SU-DHL-6 (cell line): ENCODE measurements at regions not wholly inside any gene's neighbourhood (a gene's known extent, or its start where the extent isn't known, plus 50 kb on each side); places are given as distances from the start of the nearest gene placed in this dataset.

Experiments
- H2AFZ ChIP-seq: fragments of 200-600 bp; sonication (generic); 2 replicates; pipeline ENCODE4 v1.6.1; 2014; ENCODE audit warnings: low read depth, mild to moderate bottlenecking, moderate library complexity, mixed read lengths, antibody characterized with exemption, low read length; ENCODE audit not compliant: severe bottlenecking
- H3F3A ChIP-seq: fragments of 200-600 bp; shearing (Covaris generic); 2 replicates; pipeline ENCODE4 v1.6.0; 2016; ENCODE audit warnings: antibody characterized with exemption, mild to moderate bottlenecking; ENCODE audit not compliant: insufficient read depth
- H3K27ac ChIP-seq: fragments of 200-600 bp; sonication (generic); 2 replicates; pipeline ENCODE4 v1.5.1; 2016; ENCODE audit warnings: low read depth, mild to moderate bottlenecking, low read length, moderate library complexity, mixed read lengths
- H3K27me3 ChIP-seq: fragments of 200-600 bp; sonication (generic), shearing (Covaris generic); 2 replicates; pipeline ENCODE4 v1.6.0; 2014; ENCODE audit warnings: mild to moderate bottlenecking, low read length
- H3K36me3 ChIP-seq: fragments of 200-600 bp; sonication (generic); 2 replicates; pipeline ENCODE4 v1.6.1; 2014; ENCODE audit warnings: mild to moderate bottlenecking, low read length, mixed read lengths
- H3K4me2 ChIP-seq: fragments of 300-600, 200-600 bp; shearing (Covaris generic), sonication (generic); 2 replicates; pipeline ENCODE4 v1.6.0; 2014; ENCODE audit warnings: low read length, low read depth, mild to moderate bottlenecking; ENCODE audit not compliant: poor library complexity, severe bottlenecking
- H3K4me3 ChIP-seq: fragments of 200-600 bp; sonication (generic); 2 replicates; pipeline ENCODE4 v1.5.1; 2014; ENCODE audit warnings: antibody characterized with exemption, low read length, mild to moderate bottlenecking, mixed read lengths; ENCODE audit not compliant: insufficient read depth, poor library complexity, severe bottlenecking
- H3K79me2 ChIP-seq: fragments of 200-600 bp; sonication (generic); 2 replicates; pipeline ENCODE4 v1.6.1; 2014; ENCODE audit warnings: mild to moderate bottlenecking, low read length, moderate library complexity; ENCODE audit not compliant: insufficient read depth
- H3K9ac ChIP-seq: fragments of 200-600 bp; sonication (generic); 2 replicates; pipeline ENCODE4 v1.7.0; 2014; ENCODE audit warnings: mild to moderate bottlenecking, low read length
- H3K9me2 ChIP-seq: fragments of 200-600 bp; sonication (generic); replicated peaks from 2 replicates; pipeline ENCODE4 v1.6.1; 2014; ENCODE audit warnings: low read length; ENCODE audit not compliant: insufficient read depth
- H3K9me3 ChIP-seq: fragments of 200-600 bp; sonication (generic); 2 replicates; pipeline ENCODE4 v1.6.1; 2014; ENCODE audit warnings: low read length, mixed read lengths; ENCODE audit not compliant: insufficient read depth
- H4K20me1 ChIP-seq: fragments of 200-600 bp; sonication (generic); 2 replicates; pipeline ENCODE4 v1.6.1; 2014; ENCODE audit warnings: low read depth, mild to moderate bottlenecking, antibody characterized with exemption, low read length, moderate library complexity, mixed read lengths
- EZH2phosphoT487 ChIP-seq: fragments of 200-600 bp; sonication (generic), shearing (Covaris generic); conservative IDR thresholded peaks from 2 replicates; pipeline ENCODE4 v1.6.1; 2018; ENCODE audit warnings: mild to moderate bottlenecking, antibody characterized with exemption, low read length, moderate library complexity, mixed read lengths
- TF ChIP-seq, protein P1 (sequence below): fragments of 200-600 bp; sonication (generic); IDR thresholded peaks from one replicate; pipeline ENCODE4 v1.5.1; 2017; ENCODE audit warnings: antibody characterized with exemption, mild to moderate bottlenecking, low read length, moderate library complexity; ENCODE audit not compliant: insufficient read depth, poor library complexity, severe bottlenecking

DNA sequence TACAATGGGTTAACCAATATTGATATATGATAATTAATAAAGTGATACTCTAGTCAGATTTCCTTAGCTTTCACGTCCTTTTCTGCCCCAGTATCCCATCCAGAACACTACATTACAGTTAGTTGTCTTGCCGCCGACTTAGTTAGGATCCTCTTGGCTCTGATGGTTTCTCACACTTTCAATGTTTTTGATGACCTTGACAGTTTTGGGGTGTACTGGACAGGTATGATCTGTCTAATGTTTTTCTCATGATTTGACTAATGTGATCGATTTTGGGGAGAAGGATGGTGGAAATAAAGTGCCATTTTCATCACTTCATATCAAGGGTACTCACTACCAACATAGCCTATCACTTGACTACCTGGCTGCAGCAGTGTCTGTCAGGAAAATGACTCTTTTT lies 245.0 kb upstream of the TMC3 start:
- Histone ChIP-seq H3K4me2 (no peak overlapping the region), H3K27me3 (no peaks in the 10 kb centered on the region), H3F3A (no peaks in the 10 kb centered on the region), H3K9ac (no peak overlapping the region), H3K9me3 (no peaks in the 10 kb centered on the region), H3K9me2 (no peaks in the 10 kb centered on the region), H3K36me3 (no peaks in the 10 kb centered on the region), H3K4me3 (no peak overlapping the region), H3K27ac (no peak overlapping the region), H4K20me1 (no peaks in the 10 kb centered on the region), H2AFZ (no peak overlapping the region), H3K79me2 (no peaks in the 10 kb centered on the region)
- TF ChIP-seq, protein P1, sequence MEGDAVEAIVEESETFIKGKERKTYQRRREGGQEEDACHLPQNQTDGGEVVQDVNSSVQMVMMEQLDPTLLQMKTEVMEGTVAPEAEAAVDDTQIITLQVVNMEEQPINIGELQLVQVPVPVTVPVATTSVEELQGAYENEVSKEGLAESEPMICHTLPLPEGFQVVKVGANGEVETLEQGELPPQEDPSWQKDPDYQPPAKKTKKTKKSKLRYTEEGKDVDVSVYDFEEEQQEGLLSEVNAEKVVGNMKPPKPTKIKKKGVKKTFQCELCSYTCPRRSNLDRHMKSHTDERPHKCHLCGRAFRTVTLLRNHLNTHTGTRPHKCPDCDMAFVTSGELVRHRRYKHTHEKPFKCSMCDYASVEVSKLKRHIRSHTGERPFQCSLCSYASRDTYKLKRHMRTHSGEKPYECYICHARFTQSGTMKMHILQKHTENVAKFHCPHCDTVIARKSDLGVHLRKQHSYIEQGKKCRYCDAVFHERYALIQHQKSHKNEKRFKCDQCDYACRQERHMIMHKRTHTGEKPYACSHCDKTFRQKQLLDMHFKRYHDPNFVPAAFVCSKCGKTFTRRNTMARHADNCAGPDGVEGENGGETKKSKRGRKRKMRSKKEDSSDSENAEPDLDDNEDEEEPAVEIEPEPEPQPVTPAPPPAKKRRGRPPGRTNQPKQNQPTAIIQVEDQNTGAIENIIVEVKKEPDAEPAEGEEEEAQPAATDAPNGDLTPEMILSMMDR, result no peak
- TF ChIP-seq EZH2phosphoT487, result no peak

DNA sequence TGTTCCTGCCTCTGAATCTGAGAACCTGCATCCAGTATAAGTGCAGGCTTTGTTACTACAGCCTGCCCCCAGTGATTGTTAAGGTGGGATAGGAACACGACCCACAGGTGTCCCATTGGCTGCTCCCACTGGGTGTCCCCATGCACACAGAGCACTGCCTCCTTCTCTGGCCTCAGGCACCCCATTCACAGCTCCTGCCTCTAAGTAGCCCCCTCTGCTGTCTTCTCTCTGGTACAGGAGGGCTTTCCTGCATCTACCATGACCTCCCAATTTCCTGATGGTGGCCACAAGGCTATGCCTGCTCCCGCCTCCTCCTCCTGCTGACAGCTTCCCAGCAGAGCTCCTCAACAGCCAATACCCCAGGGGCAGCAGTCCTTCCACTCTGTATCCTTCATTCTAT lies 238.6 kb upstream of the TMC3 start:
- no peak overlapping the region for H3K9ac ChIP-seq
- no peaks in the 10 kb centered on the region for H3K36me3 ChIP-seq
- H3K79me2 ChIP-seq, result no peaks in the 10 kb centered on the region
- H3K9me3 ChIP-seq, result no peaks in the 10 kb centered on the region
- no peak overlapping the region for H3K4me3 ChIP-seq
- no peaks in the 10 kb centered on the region for H4K20me1 ChIP-seq
- H3K9me2 ChIP-seq, result no peaks in the 10 kb centered on the region
- TF ChIP-seq EZH2phosphoT487, result no peak
- TF ChIP-seq, protein P1, result no peak
- H3F3A ChIP-seq, result no peaks in the 10 kb centered on the region
- no peak overlapping the region for H2AFZ ChIP-seq
- no peak overlapping the region for H3K4me2 ChIP-seq
- no peaks in the 10 kb centered on the region for H3K27me3 ChIP-seq
- no peak overlapping the region for H3K27ac ChIP-seq

DNA sequence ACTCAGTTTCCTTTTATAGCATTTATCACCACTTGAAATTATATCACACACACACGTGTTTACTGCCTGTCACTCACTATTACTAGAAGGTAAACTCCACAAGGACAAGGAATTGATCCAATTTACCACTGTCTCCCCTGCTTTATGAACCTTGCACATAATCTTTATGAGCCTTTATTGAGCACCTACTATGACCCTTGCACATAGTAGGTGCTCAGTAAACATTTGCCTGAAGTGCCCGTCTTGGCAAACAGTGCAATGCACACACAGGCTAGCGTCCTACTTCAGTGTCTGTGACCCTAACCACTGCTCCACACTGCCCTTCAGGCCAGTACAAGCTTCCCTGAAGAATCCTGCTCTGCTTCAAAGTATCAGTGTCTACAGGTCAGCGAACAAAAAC lies 237.7 kb upstream of the TMC3 start:
- no peak overlapping the region for H3K27ac ChIP-seq
- no peaks in the 10 kb centered on the region for H4K20me1 ChIP-seq
- H3K9ac ChIP-seq, result no peak overlapping the region
- H3K36me3 ChIP-seq, result no peaks in the 10 kb centered on the region
- no peaks in the 10 kb centered on the region for H3K27me3 ChIP-seq
- H3K4me3 ChIP-seq, result no peak overlapping the region
- H2AFZ ChIP-seq, result no peak overlapping the region
- no peak overlapping the region for H3K4me2 ChIP-seq
- no peaks in the 10 kb centered on the region for H3F3A ChIP-seq
- H3K79me2 ChIP-seq, result no peaks in the 10 kb centered on the region
- TF ChIP-seq, protein P1, result no peak
- no peak for TF ChIP-seq EZH2phosphoT487
- H3K9me3 ChIP-seq, result no peaks in the 10 kb centered on the region
- H3K9me2 ChIP-seq, result no peaks in the 10 kb centered on the region

DNA sequence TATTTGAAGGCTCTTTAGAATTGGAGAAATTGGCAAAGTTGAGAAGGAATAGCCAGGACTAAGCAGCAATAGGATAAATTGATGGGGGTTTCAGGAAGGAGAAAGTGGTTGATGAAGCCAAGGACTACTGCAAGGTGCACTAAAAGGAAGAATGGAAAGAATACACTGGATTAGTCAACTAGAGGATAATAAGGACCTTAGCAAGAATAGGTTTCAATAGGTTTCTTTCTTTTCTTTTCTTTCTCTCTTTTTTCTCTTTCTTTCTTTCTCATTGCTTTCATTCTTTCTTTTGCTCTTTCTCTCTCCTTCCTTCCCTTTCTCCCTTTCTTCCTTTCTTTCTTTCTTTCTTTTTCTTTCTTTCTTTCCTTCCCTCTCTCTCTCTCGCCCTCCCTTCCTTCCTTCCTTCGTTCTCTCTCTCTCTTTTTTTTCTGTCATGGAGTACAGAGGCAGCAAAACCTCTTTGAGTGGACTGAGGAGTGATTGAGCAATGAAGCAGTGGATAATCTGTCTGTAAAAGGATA lies 234.4 kb upstream of the TMC3 start:
- no peak overlapping the region for H3K4me2 ChIP-seq
- no peak overlapping the region for H3K9ac ChIP-seq
- H3K9me3 ChIP-seq, result no peaks in the 10 kb centered on the region
- TF ChIP-seq, protein P1, result no peak
- H2AFZ ChIP-seq, result no peak overlapping the region
- H3K9me2 ChIP-seq, result no peaks in the 10 kb centered on the region
- H3K4me3 ChIP-seq, result no peak overlapping the region
- no peaks in the 10 kb centered on the region for H3K36me3 ChIP-seq
- H4K20me1 ChIP-seq, result no peaks in the 10 kb centered on the region
- H3K27ac ChIP-seq, result no peak overlapping the region
- no peaks in the 10 kb centered on the region for H3K79me2 ChIP-seq
- no peaks in the 10 kb centered on the region for H3F3A ChIP-seq
- H3K27me3 ChIP-seq, result no peaks in the 10 kb centered on the region
